Epidermal melanocyte (primary cell): ENCODE measurements at regions not wholly inside any gene's neighbourhood (a gene's known extent, or its start where the extent isn't known, plus 50 kb on each side); places are given as distances from the start of the nearest gene placed in this dataset.
"Not testable (repeated sequence)": the region's sequence is repeated elsewhere in the genome, so short reads cannot be mapped to it uniquely, and the experiment has no call there.

ENCODE experiments used
- DNase-seq: peaks from one replicate; pipeline ENCODE4 v3.0.0; 2011; ENCODE audit warnings: low spot score; ENCODE audit not compliant: insufficient read length

- DNase-seq = no peak
Observed at GRCh38 chr3:110381992-110382391, 689.6 kb upstream of the NECTIN3 start.

GRCh38 chr3:110383356-110383755 lies 688.3 kb upstream of the NECTIN3 start:
- no peak for DNase-seq

GRCh38 chr3:110384601-110385000 lies 687.0 kb upstream of the NECTIN3 start:
- no peak for DNase-seq

- no peak for DNase-seq
Observed at GRCh38 chr3:110389005-110389404, 682.6 kb upstream of the NECTIN3 start.

GRCh38 chr3:110390372-110390771 lies 681.2 kb upstream of the NECTIN3 start:
- DNase-seq = no peak

- DNase-seq = no peak
Observed at GRCh38 chr3:110391042-110391441, 680.6 kb upstream of the NECTIN3 start.

- no peak for DNase-seq
Observed at GRCh38 chr3:110391640-110392395, 679.8 kb upstream of the NECTIN3 start.

- DNase-seq = no peak
Observed at GRCh38 chr3:110393941-110394340, 677.7 kb upstream of the NECTIN3 start.

GRCh38 chr3:110397115-110397514 lies 674.5 kb upstream of the NECTIN3 start:
- DNase-seq = no peak

GRCh38 chr3:110400315-110400714 lies 671.3 kb upstream of the NECTIN3 start:
- DNase-seq = no peak

- no peak for DNase-seq
Observed at GRCh38 chr3:110405830-110406585, 665.6 kb upstream of the NECTIN3 start.

- DNase-seq = no peak
Observed at GRCh38 chr3:110413266-110413665, 658.4 kb upstream of the NECTIN3 start.

- no peak for DNase-seq
Observed at GRCh38 chr3:110413807-110414748, 657.5 kb upstream of the NECTIN3 start.

- DNase-seq = no peak
Observed at GRCh38 chr3:110414855-110415254, 656.8 kb upstream of the NECTIN3 start.

- no peak for DNase-seq
Observed at GRCh38 chr3:110419096-110419495, 652.5 kb upstream of the NECTIN3 start.

GRCh38 chr3:110419601-110420000 lies 652.0 kb upstream of the NECTIN3 start:
- DNase-seq = no peak

GRCh38 chr3:110420158-110420641 lies 651.4 kb upstream of the NECTIN3 start:
- no peak for DNase-seq

- no peak for DNase-seq
Observed at GRCh38 chr3:110423276-110423675, 648.3 kb upstream of the NECTIN3 start.

GRCh38 chr3:110430146-110430545 lies 641.5 kb upstream of the NECTIN3 start:
- DNase-seq = no peak

- no peak for DNase-seq
Observed at GRCh38 chr3:110436209-110436608, 635.4 kb upstream of the NECTIN3 start.

- DNase-seq = not testable (repeated sequence)
Observed at GRCh38 chr3:110440066-110440653, 631.5 kb upstream of the NECTIN3 start.
